ENCODE measurements at regions not wholly inside any gene's neighbourhood (a gene's known extent, or its start where the extent isn't known, plus 50 kb on each side); places are given as distances from the start of the nearest gene placed in this dataset.

- TF ChIP-seq PBX3 (CRISPR knock-in tag; IDR thresholded peaks at IDR 0.05; ENCODE audit: borderline replicate concordance) (no peak), SNAPC5 (CRISPR knock-in tag; IDR thresholded peaks at IDR 0.05; ENCODE audit: borderline replicate concordance) (no peak), STAG1 (CRISPR knock-in tag; IDR thresholded peaks at IDR 0.05) (no peak)
Measured at GRCh38 chr2:176574484-176575236, 305.4 kb downstream of the MTX2 start (continued).

- no peaks in the 10 kb centered on the region for H3K9me3 ChIP-seq (ENCODE audit: low read length)
- intact Hi-C loops (cut with micrococcal nuclease; ENCODE audit: unreplicated experiment): no loop called here
- DNase-seq (ENCODE audit: low spot score) (no peak), FAIRE-seq (no peak), ATAC-seq (no peak)
- no peak overlapping the region for H3K27ac ChIP-seq (ENCODE audit: extremely low read length, insufficient read depth, low read length)
- H3K9ac ChIP-seq (ENCODE audit: insufficient read depth, low read depth, low read length): no peak overlapping the region
- H3K79me2 ChIP-seq (ENCODE audit: insufficient read depth, low read length): no peaks in the 10 kb centered on the region
- in situ Hi-C loops (cut with HindIII; ENCODE audit: extremely low pct_ligation_motif_present, low pct_unique_long_range_greater_than_20kb): no loop called here
- H3K4me2 ChIP-seq (ENCODE audit: low read depth, low read length): no peak overlapping the region
- H3K4me3 ChIP-seq (replicated peaks in 1 of 3; ENCODE audit: insufficient read depth in 1 of 3, low read depth in 2 of 3, low read length in 3 of 3): no peak overlapping the region
- no peaks in the 10 kb centered on the region for H3K4me1 ChIP-seq (ENCODE audit: insufficient read depth, low read length)
- H2AFZ ChIP-seq (ENCODE audit: low read length): no peak overlapping the region
- no peak for TF ChIP-seq GLMP (CRISPR knock-in tag; IDR thresholded peaks at IDR 0.05; ENCODE audit: borderline replicate concordance)
- no peak for TF ChIP-seq TOE1 (CRISPR knock-in tag; IDR thresholded peaks at IDR 0.05)
- no peak for TF ChIP-seq NAIF1 (CRISPR knock-in tag; IDR thresholded peaks at IDR 0.05; ENCODE audit: borderline replicate concordance)
- no peak for TF ChIP-seq MXD4 (CRISPR knock-in tag; IDR thresholded peaks at IDR 0.05)
- no peak for TF ChIP-seq GLI4 (CRISPR knock-in tag; IDR thresholded peaks at IDR 0.05; ENCODE audit: borderline replicate concordance)
- TF ChIP-seq DRAP1 (CRISPR knock-in tag; IDR thresholded peaks at IDR 0.05): no peak
- TF ChIP-seq JARID2 (CRISPR knock-in tag; IDR thresholded peaks at IDR 0.05; ENCODE audit: insufficient replicate concordance): no peak
- no peak for TF ChIP-seq ATF1 (CRISPR knock-in tag; IDR thresholded peaks at IDR 0.05)
- TF ChIP-seq SMAD3 (CRISPR knock-in tag; IDR thresholded peaks at IDR 0.05): no peak
- TF ChIP-seq ZNF784 (CRISPR knock-in tag; IDR thresholded peaks at IDR 0.05; ENCODE audit: borderline replicate concordance): no peak
- no peak for TF ChIP-seq MAZ (IDR thresholded peaks at IDR 0.05; ENCODE audit: borderline replicate concordance, low read depth, low read length)
- TF ChIP-seq MAZ (CRISPR knock-in tag; IDR thresholded peaks at IDR 0.05; ENCODE audit: low read depth): no peak
- no peak for TF ChIP-seq ZNF230 (CRISPR knock-in tag; IDR thresholded peaks at IDR 0.05)
- TF ChIP-seq TRIM22 (IDR thresholded peaks at IDR 0.05): no peak
- TF ChIP-seq GABPB1 (CRISPR knock-in tag; IDR thresholded peaks at IDR 0.05): no peak
- no peaks in the 10 kb centered on the region for H3K36me3 ChIP-seq (replicated peaks in 1 of 2; ENCODE audit: control insufficient read depth in 1 of 2, insufficient read depth in 2 of 2, low read length in 2 of 2)
- H3K27me3 ChIP-seq (ENCODE audit: control insufficient read depth in 1 of 2, insufficient read depth in 2 of 2, low read length in 2 of 2): peaks cover 0 to 10% of the 10 kb centered on the region in 2 experiments; a peak in 1 of 5 replicates
- no peaks in the 10 kb centered on the region for H4K20me1 ChIP-seq (ENCODE audit: insufficient read depth, low read length)
- no TSS peak for BruUV-seq (replicated peaks)
- POLR2A ChIA-PET: no interaction called here
- WGBS (ENCODE audit: low lambda C conversion rate): 8% methylated on average over 6 of the region's 6 CpGs
- CTCF ChIA-PET (ENCODE audit: low intra/inter-chr PET ratio, low total read pairs): no interaction called here
Measured at GRCh38 chr2:176575237-176575744, 306.0 kb downstream of the MTX2 start.

Measured in HepG2 (cell line).